ENCODE measurements at regions not wholly inside any gene's neighbourhood (a gene's known extent, or its start where the extent isn't known, plus 50 kb on each side); places are given as distances from the start of the nearest gene placed in this dataset.

DNA sequence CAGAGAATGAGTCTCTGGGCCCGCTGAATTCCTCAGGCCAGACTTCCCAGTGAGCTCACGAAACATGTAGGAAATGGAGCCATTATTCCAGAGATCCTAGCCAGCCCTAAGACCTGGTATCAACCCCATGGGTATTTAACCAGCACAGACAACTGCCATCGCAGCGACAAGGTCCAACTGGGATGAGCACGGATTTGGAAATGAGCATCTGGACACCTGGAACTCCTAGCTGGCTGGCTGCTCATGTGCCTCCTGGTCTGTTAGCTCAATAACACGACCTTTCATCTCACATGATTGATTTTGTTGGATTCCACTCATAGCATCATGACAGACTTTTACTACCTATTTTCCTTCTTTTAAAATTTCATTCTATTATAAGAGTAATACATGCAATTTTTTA, 51.0 kb downstream of the POU3F3 start:
- no peak overlapping the region for H3K4me3 ChIP-seq (ENCODE audit: low read depth, low read length)
- TF ChIP-seq, protein P1, sequence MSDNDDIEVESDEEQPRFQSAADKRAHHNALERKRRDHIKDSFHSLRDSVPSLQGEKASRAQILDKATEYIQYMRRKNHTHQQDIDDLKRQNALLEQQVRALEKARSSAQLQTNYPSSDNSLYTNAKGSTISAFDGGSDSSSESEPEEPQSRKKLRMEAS (IDR thresholded peaks at IDR 0.05; ENCODE audit: low read depth, low read length) = no peak
- TF ChIP-seq MYC (IDR thresholded peaks at IDR 0.05; ENCODE audit: low read depth, low read length) (no peak), POLR2A (IDR thresholded peaks at IDR 0.05; ENCODE audit: extremely low read depth, insufficient read length) (no peak)
- TF ChIP-seq, protein P2, sequence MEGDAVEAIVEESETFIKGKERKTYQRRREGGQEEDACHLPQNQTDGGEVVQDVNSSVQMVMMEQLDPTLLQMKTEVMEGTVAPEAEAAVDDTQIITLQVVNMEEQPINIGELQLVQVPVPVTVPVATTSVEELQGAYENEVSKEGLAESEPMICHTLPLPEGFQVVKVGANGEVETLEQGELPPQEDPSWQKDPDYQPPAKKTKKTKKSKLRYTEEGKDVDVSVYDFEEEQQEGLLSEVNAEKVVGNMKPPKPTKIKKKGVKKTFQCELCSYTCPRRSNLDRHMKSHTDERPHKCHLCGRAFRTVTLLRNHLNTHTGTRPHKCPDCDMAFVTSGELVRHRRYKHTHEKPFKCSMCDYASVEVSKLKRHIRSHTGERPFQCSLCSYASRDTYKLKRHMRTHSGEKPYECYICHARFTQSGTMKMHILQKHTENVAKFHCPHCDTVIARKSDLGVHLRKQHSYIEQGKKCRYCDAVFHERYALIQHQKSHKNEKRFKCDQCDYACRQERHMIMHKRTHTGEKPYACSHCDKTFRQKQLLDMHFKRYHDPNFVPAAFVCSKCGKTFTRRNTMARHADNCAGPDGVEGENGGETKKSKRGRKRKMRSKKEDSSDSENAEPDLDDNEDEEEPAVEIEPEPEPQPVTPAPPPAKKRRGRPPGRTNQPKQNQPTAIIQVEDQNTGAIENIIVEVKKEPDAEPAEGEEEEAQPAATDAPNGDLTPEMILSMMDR (IDR thresholded peaks at IDR 0.05; ENCODE audit: low read depth, low read length) = no peak

DNA sequence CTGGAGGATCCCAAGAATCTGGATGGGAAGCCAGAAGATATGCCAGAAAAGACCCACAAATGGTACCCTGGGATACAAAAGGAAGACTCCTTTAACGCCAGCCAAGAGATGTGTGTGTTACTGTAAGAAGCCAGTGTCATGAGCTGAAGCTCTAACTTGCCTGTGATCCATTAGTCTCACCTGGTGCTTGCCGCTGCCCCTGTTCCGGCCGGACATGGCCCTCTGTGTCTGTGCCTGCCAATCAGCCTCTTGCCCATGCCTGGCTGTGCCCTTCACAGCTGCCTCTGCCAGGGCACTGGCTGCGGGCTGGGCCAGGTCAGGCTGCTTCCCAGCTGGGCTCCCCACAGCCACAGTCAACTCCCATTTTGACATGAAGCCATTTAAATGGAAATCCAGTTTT, 55.4 kb downstream of the POU3F3 start:
- DNase-seq (ENCODE audit: low read depth) = no peak
- no peak overlapping the region for H3K4me3 ChIP-seq (ENCODE audit: low read depth, low read length)
- TF ChIP-seq MYC (IDR thresholded peaks at IDR 0.05; ENCODE audit: low read depth, low read length) = no peak
- TF ChIP-seq POLR2A (IDR thresholded peaks at IDR 0.05; ENCODE audit: extremely low read depth, insufficient read length) = no peak
- TF ChIP-seq, protein P1 (IDR thresholded peaks at IDR 0.05; ENCODE audit: low read depth, low read length) = no peak
- TF ChIP-seq, protein P2 (IDR thresholded peaks at IDR 0.05; ENCODE audit: low read depth, low read length) = no peak

More for the DNA sequence above, 51.0 kb downstream of the POU3F3 start:
- no peak for DNase-seq (ENCODE audit: low read depth)

DNA sequence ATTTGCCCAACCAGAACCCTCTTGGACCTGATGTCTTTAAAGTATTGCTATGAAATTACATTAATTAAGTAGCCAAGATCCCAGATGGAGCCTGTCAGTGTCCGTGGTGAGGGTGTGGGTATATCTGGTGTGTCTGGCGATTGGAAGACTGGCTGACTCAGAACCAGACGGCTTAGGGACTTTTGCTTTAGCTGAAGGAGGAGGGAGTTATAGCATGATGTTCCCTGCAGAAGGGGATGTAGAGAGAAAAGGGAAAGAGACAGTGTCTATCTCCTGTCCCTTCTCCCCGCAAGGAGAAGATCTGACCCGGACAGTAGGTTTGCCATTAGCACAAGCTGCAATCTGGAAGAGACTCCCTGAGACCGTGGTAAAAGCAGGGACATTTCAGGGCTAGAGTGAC, 60.6 kb downstream of the POU3F3 start:
- no peak overlapping the region for H3K4me3 ChIP-seq (ENCODE audit: low read depth, low read length)
- TF ChIP-seq, protein P1 (IDR thresholded peaks at IDR 0.05; ENCODE audit: low read depth, low read length) = no peak
- TF ChIP-seq POLR2A (IDR thresholded peaks at IDR 0.05; ENCODE audit: extremely low read depth, insufficient read length) = no peak
- no peak for TF ChIP-seq MYC (IDR thresholded peaks at IDR 0.05; ENCODE audit: low read depth, low read length)
- TF ChIP-seq, protein P2 (IDR thresholded peaks at IDR 0.05; ENCODE audit: low read depth, low read length) = no peak
- no peak for DNase-seq (ENCODE audit: low read depth)

DNA sequence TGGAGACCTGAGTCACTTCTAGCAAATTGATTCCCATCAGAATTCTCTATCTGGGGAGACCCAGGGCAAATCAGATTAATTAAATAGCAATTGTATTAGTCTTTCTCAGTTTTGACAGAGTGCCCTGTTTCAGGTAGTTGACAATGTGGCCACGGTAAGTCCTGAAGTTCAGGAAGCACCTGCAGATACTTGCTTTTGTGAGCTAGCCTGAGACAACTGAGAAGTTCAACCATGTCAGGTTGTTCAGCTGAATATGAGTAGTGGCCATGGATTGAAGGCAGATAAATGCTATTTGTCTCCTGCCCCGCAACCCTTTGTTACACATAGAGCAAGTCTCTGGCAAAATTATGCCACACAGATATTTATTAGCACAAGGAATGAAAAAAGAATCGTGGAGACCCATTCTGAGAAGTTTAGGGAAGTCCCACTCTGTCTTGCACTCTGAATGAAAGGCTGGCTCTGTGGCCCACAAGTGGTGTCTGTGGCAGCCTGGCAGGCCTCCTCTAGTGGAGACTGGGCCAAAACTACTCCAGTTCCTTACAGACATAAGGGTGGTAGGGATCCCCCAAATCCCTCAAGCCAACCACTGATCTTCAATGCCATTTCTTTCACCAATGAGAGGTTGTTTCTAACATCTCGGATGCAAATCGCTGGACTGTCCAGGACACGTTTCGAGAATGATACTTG, 61.3 kb downstream of the POU3F3 start:
- H3K4me3 ChIP-seq (ENCODE audit: low read depth, low read length) = no peak overlapping the region
- no peak for DNase-seq (ENCODE audit: low read depth)
- TF ChIP-seq POLR2A (IDR thresholded peaks at IDR 0.05; ENCODE audit: extremely low read depth, insufficient read length) (no peak), MYC (IDR thresholded peaks at IDR 0.05; ENCODE audit: low read depth, low read length) (no peak)
- TF ChIP-seq, protein P2 (IDR thresholded peaks at IDR 0.05; ENCODE audit: low read depth, low read length) = no peak
- TF ChIP-seq, protein P1 (IDR thresholded peaks at IDR 0.05; ENCODE audit: low read depth, low read length) = no peak

DNA sequence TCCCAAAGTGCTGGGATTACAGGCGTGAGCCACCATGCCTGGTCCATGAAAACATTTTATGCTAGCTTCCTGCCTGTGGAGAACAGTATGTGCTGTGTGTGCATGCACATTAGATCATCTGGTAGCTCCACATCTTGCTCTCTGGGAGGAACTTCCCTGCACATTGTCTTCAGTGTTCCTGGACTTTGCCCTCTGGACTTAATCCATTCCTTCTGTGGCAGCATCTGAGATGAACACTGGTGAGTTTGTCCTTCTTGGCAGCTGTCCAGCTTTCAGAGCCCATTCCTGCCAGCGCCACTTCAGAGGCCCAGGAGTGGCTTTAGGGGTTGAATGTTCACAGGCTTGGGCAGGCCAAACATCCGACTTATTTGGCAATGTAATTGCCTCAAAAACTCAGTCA, 65.2 kb downstream of the POU3F3 start:
- TF ChIP-seq, protein P1 (IDR thresholded peaks at IDR 0.05; ENCODE audit: low read depth, low read length) = no peak
- no peak for TF ChIP-seq POLR2A (IDR thresholded peaks at IDR 0.05; ENCODE audit: extremely low read depth, insufficient read length)
- TF ChIP-seq MYC (IDR thresholded peaks at IDR 0.05; ENCODE audit: low read depth, low read length) = no peak
- TF ChIP-seq, protein P2 (IDR thresholded peaks at IDR 0.05; ENCODE audit: low read depth, low read length) = no peak
- no peak for DNase-seq (ENCODE audit: low read depth)
- no peak overlapping the region for H3K4me3 ChIP-seq (ENCODE audit: low read depth, low read length)
